KMS-11 (cell line): ENCODE measurements at regions not wholly inside any gene's neighbourhood (a gene's known extent, or its start where the extent isn't known, plus 50 kb on each side); places are given as distances from the start of the nearest gene placed in this dataset.

Source experiments
- H2AFZ ChIP-seq: fragments of 200-600 bp; sonication (generic); 2 replicates; pipeline ENCODE4 v1.6.1; 2016; ENCODE audit warnings: antibody characterized with exemption, mixed run types, low read depth
- H3K27ac ChIP-seq: fragments of 200-600 bp; sonication (generic); 2 replicates; pipeline ENCODE4 v1.6.1; 2016; ENCODE audit warnings: mild to moderate bottlenecking, mixed run types
- H3K27me3 ChIP-seq: fragments of 200-600 bp; sonication (generic); 2 replicates; pipeline ENCODE4 v1.6.1; 2017; ENCODE audit warnings: mild to moderate bottlenecking, low read depth, mixed run types, moderate library complexity; ENCODE audit not compliant: insufficient read depth
- H3K36me3 ChIP-seq: fragments of 200-600 bp; sonication (generic); 2 replicates; pipeline ENCODE4 v1.6.1; 2017; ENCODE audit warnings: mild to moderate bottlenecking, mixed run types; ENCODE audit not compliant: insufficient read depth
- H3K4me1 ChIP-seq: fragments of 200-600 bp; sonication (generic); 2 replicates; pipeline ENCODE4 v1.6.1; 2016; ENCODE audit warnings: mild to moderate bottlenecking, low read depth, mixed run types; ENCODE audit not compliant: poor library complexity, severe bottlenecking
- H3K4me2 ChIP-seq: fragments of 200-600 bp; sonication (generic); 2 replicates; pipeline ENCODE4 v1.7.0; 2016; ENCODE audit warnings: mild to moderate bottlenecking, mixed run types
- H3K4me3 ChIP-seq: fragments of 200-600 bp; sonication (generic); IDR thresholded peaks from 2 replicates; pipeline ENCODE4 v1.6.1; 2017; ENCODE audit warnings: low read depth, low read length, mixed read lengths; ENCODE audit not compliant: insufficient read depth
- H3K79me2 ChIP-seq: fragments of 200-600 bp; sonication (generic); 2 replicates; pipeline ENCODE4 v1.6.1; 2016; ENCODE audit warnings: low read depth, mixed run types; ENCODE audit not compliant: insufficient read depth
- H3K9ac ChIP-seq: fragments of 200-600 bp; sonication (generic); 2 replicates; pipeline ENCODE4 v1.6.1; 2016; ENCODE audit warnings: mild to moderate bottlenecking, mixed run types
- H4K20me1 ChIP-seq: fragments of 200-600 bp; sonication (generic); 2 replicates; pipeline ENCODE4 v1.6.1; 2016; ENCODE audit warnings: mild to moderate bottlenecking, mixed run types; ENCODE audit not compliant: insufficient read depth
- CTCF ChIP-seq: fragments of 200-600 bp; sonication (generic); conservative IDR thresholded peaks from 2 replicates; pipeline ENCODE4 v1.6.1; 2017; ENCODE audit warnings: low read depth, mild to moderate bottlenecking, antibody characterized with exemption, low read length, moderate library complexity, mixed read lengths

GRCh38 chr6:23212398-23212797 lies 643.0 kb downstream of the HDGFL1 start:
- no peak for TF ChIP-seq CTCF
- Histone ChIP-seq H3K4me1 (no peaks in the 10 kb centered on the region), H3K27ac (no peak overlapping the region), H2AFZ (no peak overlapping the region), H3K4me3 (no peak overlapping the region), H3K4me2 (no peak overlapping the region), H3K79me2 (no peaks in the 10 kb centered on the region), H4K20me1 (no peaks in the 10 kb centered on the region), H3K27me3 (no peaks in the 10 kb centered on the region), H3K36me3 (no peaks in the 10 kb centered on the region), H3K9ac (no peak overlapping the region)

GRCh38 chr6:23213193-23213592 lies 643.8 kb downstream of the HDGFL1 start:
- Histone ChIP-seq H3K79me2 (no peaks in the 10 kb centered on the region), H4K20me1 (no peaks in the 10 kb centered on the region), H2AFZ (no peak overlapping the region), H3K4me1 (no peaks in the 10 kb centered on the region), H3K9ac (no peak overlapping the region), H3K4me3 (no peak overlapping the region), H3K4me2 (no peak overlapping the region), H3K27me3 (no peaks in the 10 kb centered on the region), H3K36me3 (no peaks in the 10 kb centered on the region), H3K27ac (no peak overlapping the region)
- TF ChIP-seq CTCF = no peak

GRCh38 chr6:23213651-23214050 lies 644.3 kb downstream of the HDGFL1 start:
- H2AFZ ChIP-seq = no peak overlapping the region
- H4K20me1 ChIP-seq = no peaks in the 10 kb centered on the region
- no peaks in the 10 kb centered on the region for H3K36me3 ChIP-seq
- TF ChIP-seq CTCF = no peak
- H3K4me3 ChIP-seq = no peak overlapping the region
- H3K27me3 ChIP-seq = no peaks in the 10 kb centered on the region
- no peaks in the 10 kb centered on the region for H3K79me2 ChIP-seq
- no peak overlapping the region for H3K27ac ChIP-seq
- H3K4me2 ChIP-seq = no peak overlapping the region
- no peaks in the 10 kb centered on the region for H3K4me1 ChIP-seq
- no peak overlapping the region for H3K9ac ChIP-seq

- Histone ChIP-seq H3K27ac (no peak overlapping the region), H3K36me3 (no peaks in the 10 kb centered on the region), H4K20me1 (no peaks in the 10 kb centered on the region), H3K79me2 (no peaks in the 10 kb centered on the region), H3K4me1 (no peaks in the 10 kb centered on the region), H3K27me3 (no peaks in the 10 kb centered on the region), H3K4me2 (no peak overlapping the region), H3K9ac (no peak overlapping the region), H3K4me3 (no peak overlapping the region), H2AFZ (no peak overlapping the region)
- no peak for TF ChIP-seq CTCF
Measured at GRCh38 chr6:23218751-23219150, 649.4 kb downstream of the HDGFL1 start.

GRCh38 chr6:23222724-23223123 lies 653.4 kb downstream of the HDGFL1 start:
- Histone ChIP-seq H3K4me2 (no peak overlapping the region), H3K27ac (no peak overlapping the region), H2AFZ (no peak overlapping the region), H3K4me1 (peaks cover 7% of the 10 kb centered on the region), H3K27me3 (no peaks in the 10 kb centered on the region), H3K79me2 (no peaks in the 10 kb centered on the region), H3K4me3 (no peak overlapping the region), H4K20me1 (no peaks in the 10 kb centered on the region), H3K9ac (no peak overlapping the region), H3K36me3 (no peaks in the 10 kb centered on the region)
- no peak for TF ChIP-seq CTCF
